Suprapubic skin (tissue), 4 donors: ENCODE measurements at regions not wholly inside any gene's neighbourhood (a gene's known extent, or its start where the extent isn't known, plus 50 kb on each side); places are given as distances from the start of the nearest gene placed in this dataset.

Experiments
- DNase-seq, 2 donors: peaks; one replicate each; pipeline ENCODE4 v3.0.0-alpha.2; 2019; ENCODE audit warnings: low spot score in 2 of 2
- H3K27ac ChIP-seq: fragments of 200-600 bp; sonication (generic); one replicate; pipeline ENCODE4 v1.5.1; 2019
- H3K27me3 ChIP-seq: fragments of 200-600 bp; sonication (generic); one replicate; pipeline ENCODE4 v1.5.1; 2019
- H3K36me3 ChIP-seq: fragments of 200-600 bp; sonication (generic); one replicate; pipeline ENCODE4 v1.5.1; 2019
- H3K4me1 ChIP-seq: fragments of 200-600 bp; sonication (generic); one replicate; pipeline ENCODE4 v1.5.1; 2019
- H3K4me3 ChIP-seq: fragments of 200-600 bp; sonication (generic); one replicate; pipeline ENCODE4 v1.5.1; 2019; ENCODE audit warnings: mild to moderate bottlenecking
- H3K9me3 ChIP-seq: fragments of 200-600 bp; sonication (generic); one replicate; pipeline ENCODE4 v1.5.1; 2019
- EP300 ChIP-seq: sonication (generic); formaldehyde crosslinking; IDR thresholded peaks from one replicate; pipeline ENCODE4 v1.6.1; 2017; ENCODE audit warnings: antibody characterized with exemption
- POLR2A ChIP-seq, 2 donors: fragments of 450-650 bp; IDR thresholded peaks; one replicate each; pipeline ENCODE4 v1.6.1; 2017; ENCODE audit warnings: antibody characterized with exemption in 2 of 2, mild to moderate bottlenecking in 2 of 2, moderate library complexity in 2 of 2
- POLR2AphosphoS5 ChIP-seq, 3 donors: sonication (generic); formaldehyde crosslinking; IDR thresholded peaks; one replicate each; pipeline ENCODE4 v1.6.1; 2017; ENCODE audit warnings: antibody characterized with exemption in 3 of 3
- WGBS: methylation state at CpG from one replicate; pipeline ENCODE4 v1.1.5; 2018; 5-methylcytosine and 5-hydroxymethylcytosine counted together
- TF ChIP-seq, protein P1 (sequence below), 2 donors: fragments of 200-600 bp in 1 of 2; fragments of 450-650 bp in 1 of 2; sonication (generic) in 1 of 2; IDR thresholded peaks; one replicate each; pipeline ENCODE4 v1.5.1; 2016 to 2019; ENCODE audit warnings: antibody characterized with exemption in 2 of 2, mild to moderate bottlenecking in 1 of 2, moderate library complexity in 1 of 2

DNA sequence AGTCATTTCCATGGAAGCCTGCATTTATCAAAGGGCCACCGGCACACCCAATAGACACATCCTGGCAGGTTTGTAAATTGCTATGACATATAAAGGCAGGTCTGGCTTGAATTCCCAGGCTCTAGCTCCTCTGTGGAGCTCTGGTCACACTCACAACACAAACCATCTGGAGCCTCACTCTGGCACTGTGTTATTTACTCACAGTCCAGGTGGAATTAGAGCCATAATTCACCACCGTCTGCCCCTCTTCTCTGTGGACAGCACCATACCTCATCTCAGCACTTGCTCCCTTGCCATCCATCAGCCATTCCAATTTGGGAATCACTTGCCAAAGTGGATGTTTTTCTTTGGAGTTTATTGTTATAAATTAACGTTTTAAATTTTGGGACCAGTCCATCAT lies 84.3 kb upstream of the OSR1 start:
- no peak for TF ChIP-seq POLR2A (IDR thresholded peaks at IDR 0.05)
- TF ChIP-seq, protein P1, sequence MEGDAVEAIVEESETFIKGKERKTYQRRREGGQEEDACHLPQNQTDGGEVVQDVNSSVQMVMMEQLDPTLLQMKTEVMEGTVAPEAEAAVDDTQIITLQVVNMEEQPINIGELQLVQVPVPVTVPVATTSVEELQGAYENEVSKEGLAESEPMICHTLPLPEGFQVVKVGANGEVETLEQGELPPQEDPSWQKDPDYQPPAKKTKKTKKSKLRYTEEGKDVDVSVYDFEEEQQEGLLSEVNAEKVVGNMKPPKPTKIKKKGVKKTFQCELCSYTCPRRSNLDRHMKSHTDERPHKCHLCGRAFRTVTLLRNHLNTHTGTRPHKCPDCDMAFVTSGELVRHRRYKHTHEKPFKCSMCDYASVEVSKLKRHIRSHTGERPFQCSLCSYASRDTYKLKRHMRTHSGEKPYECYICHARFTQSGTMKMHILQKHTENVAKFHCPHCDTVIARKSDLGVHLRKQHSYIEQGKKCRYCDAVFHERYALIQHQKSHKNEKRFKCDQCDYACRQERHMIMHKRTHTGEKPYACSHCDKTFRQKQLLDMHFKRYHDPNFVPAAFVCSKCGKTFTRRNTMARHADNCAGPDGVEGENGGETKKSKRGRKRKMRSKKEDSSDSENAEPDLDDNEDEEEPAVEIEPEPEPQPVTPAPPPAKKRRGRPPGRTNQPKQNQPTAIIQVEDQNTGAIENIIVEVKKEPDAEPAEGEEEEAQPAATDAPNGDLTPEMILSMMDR (IDR thresholded peaks at IDR 0.05) = no peak
- TF ChIP-seq EP300 = no peak
- TF ChIP-seq POLR2AphosphoS5 (IDR thresholded peaks at IDR 0.05) = no peak
- Histone ChIP-seq H3K4me3 (no peak overlapping the region), H3K36me3 (no peaks in the 10 kb centered on the region), H3K27me3 (no peaks in the 10 kb centered on the region), H3K27ac (no peak overlapping the region), H3K4me1 (no peaks in the 10 kb centered on the region), H3K9me3 (no peaks in the 10 kb centered on the region)
- DNase-seq = no peak
- WGBS = 74% methylated on average over 3 of the region's 3 CpGs

DNA sequence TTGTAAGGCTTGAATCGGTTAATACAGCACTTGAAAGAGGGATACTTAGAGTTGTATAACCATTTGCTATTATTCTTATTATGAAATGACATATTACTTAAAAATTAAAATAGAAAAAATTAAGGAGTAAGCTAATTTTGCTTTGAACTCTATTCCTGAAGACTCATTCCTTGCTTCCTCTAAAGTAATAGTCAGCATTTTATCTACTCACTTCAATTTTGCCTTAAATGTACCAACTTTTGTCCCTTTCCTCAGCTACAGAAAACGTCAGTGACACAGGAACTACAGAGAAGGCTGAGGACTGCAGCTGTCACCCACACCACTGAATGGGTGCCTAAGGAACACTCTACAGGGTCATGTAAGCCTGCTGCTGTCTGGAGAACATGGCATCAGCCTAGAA lies 80.7 kb upstream of the OSR1 start:
- 44% methylated on average over 2 of the region's 2 CpGs for WGBS
- H3K4me1 ChIP-seq = no peaks in the 10 kb centered on the region
- H3K4me3 ChIP-seq = no peak overlapping the region
- H3K9me3 ChIP-seq = no peaks in the 10 kb centered on the region
- no peak for TF ChIP-seq EP300
- TF ChIP-seq POLR2A (IDR thresholded peaks at IDR 0.05) = no peak
- TF ChIP-seq, protein P1 (IDR thresholded peaks at IDR 0.05) = no peak
- no peak for TF ChIP-seq POLR2AphosphoS5 (IDR thresholded peaks at IDR 0.05)
- H3K36me3 ChIP-seq = no peaks in the 10 kb centered on the region
- no peak for DNase-seq
- no peaks in the 10 kb centered on the region for H3K27me3 ChIP-seq
- H3K27ac ChIP-seq = no peak overlapping the region

DNA sequence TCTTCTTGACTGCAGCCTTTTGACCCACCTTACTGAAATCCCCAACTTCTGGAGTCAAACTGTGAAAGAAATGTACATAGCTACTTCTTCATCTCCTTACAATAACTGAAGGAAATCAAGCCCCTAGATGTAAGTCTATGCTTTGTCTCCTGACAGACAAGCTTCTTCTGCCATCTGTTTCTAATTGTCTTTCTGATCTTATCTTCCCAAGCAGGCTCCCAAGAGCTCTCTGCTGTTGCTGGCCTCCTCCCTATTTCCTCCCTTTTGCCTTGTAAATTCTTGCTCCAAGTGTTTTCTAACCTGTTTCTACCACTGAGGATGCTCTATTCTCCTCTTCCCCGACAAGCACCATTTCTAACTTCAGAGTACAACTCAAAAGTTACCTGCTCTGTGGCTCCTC lies 77.4 kb upstream of the OSR1 start:
- no peaks in the 10 kb centered on the region for H3K27me3 ChIP-seq
- H3K36me3 ChIP-seq = no peaks in the 10 kb centered on the region
- no peaks in the 10 kb centered on the region for H3K9me3 ChIP-seq
- TF ChIP-seq, protein P1 (IDR thresholded peaks at IDR 0.05) = no peak
- TF ChIP-seq POLR2A (IDR thresholded peaks at IDR 0.05) (no peak), EP300 (no peak)
- WGBS = 5% methylated on average over 1 of the region's 1 CpG
- H3K4me1 ChIP-seq = no peaks in the 10 kb centered on the region
- H3K27ac ChIP-seq = no peak overlapping the region
- no peak for DNase-seq
- no peak overlapping the region for H3K4me3 ChIP-seq

DNA sequence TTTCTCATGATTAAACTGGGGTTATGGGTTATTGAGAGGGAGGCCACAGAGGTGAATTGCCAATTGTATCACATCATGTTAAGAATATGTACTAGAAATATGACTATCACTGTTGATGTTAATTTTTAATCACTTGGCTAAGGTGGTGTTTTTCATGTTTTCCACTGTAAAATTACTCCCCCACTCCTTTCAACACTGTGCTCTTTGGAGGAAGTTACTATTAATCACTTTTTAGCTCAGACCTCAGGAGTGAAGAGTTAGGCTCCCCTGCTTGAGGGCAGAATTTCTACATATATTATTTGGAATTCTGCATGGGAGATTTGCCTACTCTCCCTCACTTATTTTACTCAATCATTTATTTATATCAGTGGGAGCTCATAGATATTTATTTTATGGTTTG lies 76.0 kb upstream of the OSR1 start:
- H3K27ac ChIP-seq = no peak overlapping the region
- no peaks in the 10 kb centered on the region for H3K36me3 ChIP-seq
- no peaks in the 10 kb centered on the region for H3K27me3 ChIP-seq
- no peaks in the 10 kb centered on the region for H3K4me1 ChIP-seq
- H3K4me3 ChIP-seq = no peak overlapping the region
- no peaks in the 10 kb centered on the region for H3K9me3 ChIP-seq
- TF ChIP-seq EP300 (no peak), POLR2AphosphoS5 (IDR thresholded peaks at IDR 0.05) (no peak), POLR2A (IDR thresholded peaks at IDR 0.05) (no peak)
- TF ChIP-seq, protein P1 (IDR thresholded peaks at IDR 0.05) = no peak
- DNase-seq = no peak

DNA sequence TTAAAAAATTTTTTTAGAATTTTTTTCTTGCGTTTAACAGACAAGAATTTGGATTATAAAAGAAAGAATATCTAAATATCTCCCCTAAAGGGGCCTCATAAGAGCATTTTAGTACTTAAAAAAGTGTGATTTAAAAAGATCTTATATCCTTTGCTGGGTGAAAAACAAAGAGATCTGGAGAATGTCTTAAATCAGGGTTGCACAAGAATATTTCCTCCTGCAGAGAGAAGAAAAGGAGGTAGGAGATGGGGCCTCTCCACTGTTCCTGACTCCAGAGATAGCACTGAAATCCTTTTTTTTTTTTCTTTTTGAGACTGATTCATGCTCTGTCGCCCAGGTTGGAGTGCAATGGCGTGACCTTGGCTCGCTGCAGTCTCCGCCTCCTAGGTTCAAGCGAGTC lies 68.5 kb upstream of the OSR1 start:
- no peaks in the 10 kb centered on the region for H3K36me3 ChIP-seq
- no peaks in the 10 kb centered on the region for H3K27me3 ChIP-seq
- H3K4me3 ChIP-seq = no peak overlapping the region
- H3K27ac ChIP-seq = no peak overlapping the region
- H3K4me1 ChIP-seq = no peaks in the 10 kb centered on the region
- TF ChIP-seq, protein P1 (IDR thresholded peaks at IDR 0.05) = no peak
- TF ChIP-seq POLR2AphosphoS5 (IDR thresholded peaks at IDR 0.05) = no peak
- no peak for TF ChIP-seq EP300
- no peak for TF ChIP-seq POLR2A (IDR thresholded peaks at IDR 0.05)
- no peak for DNase-seq
- WGBS = 93% methylated on average over 6 of the region's 6 CpGs
- H3K9me3 ChIP-seq = no peaks in the 10 kb centered on the region
